ENCODE measurements at regions not wholly inside any gene's neighbourhood (a gene's known extent, or its start where the extent isn't known, plus 50 kb on each side); places are given as distances from the start of the nearest gene placed in this dataset.

DNA sequence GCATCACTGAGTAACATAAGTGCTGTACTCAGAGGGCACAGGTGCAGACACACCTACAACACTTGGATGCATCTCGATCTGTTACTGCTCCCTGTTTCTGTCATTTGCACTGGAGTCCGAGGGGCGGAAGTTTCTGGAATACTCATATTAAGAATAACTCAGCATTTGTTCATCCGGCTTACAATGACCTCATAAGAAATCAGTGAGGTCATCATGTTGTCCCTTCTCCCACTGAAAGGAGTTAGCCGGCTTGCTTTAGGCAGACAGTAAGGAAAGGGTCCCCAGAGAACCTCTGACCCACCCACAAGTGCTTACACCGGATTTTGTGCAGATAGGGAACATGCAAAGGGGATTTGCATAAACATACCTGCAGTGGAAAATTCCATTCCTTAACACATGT, 344.7 kb downstream of the HAPSTR1 start:
- no peak for TF ChIP-seq EZH2 (IDR thresholded peaks at IDR 0.05; ENCODE audit: borderline replicate concordance, low read depth, low read length, severe bottlenecking)
- TF ChIP-seq, protein P1, sequence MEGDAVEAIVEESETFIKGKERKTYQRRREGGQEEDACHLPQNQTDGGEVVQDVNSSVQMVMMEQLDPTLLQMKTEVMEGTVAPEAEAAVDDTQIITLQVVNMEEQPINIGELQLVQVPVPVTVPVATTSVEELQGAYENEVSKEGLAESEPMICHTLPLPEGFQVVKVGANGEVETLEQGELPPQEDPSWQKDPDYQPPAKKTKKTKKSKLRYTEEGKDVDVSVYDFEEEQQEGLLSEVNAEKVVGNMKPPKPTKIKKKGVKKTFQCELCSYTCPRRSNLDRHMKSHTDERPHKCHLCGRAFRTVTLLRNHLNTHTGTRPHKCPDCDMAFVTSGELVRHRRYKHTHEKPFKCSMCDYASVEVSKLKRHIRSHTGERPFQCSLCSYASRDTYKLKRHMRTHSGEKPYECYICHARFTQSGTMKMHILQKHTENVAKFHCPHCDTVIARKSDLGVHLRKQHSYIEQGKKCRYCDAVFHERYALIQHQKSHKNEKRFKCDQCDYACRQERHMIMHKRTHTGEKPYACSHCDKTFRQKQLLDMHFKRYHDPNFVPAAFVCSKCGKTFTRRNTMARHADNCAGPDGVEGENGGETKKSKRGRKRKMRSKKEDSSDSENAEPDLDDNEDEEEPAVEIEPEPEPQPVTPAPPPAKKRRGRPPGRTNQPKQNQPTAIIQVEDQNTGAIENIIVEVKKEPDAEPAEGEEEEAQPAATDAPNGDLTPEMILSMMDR (IDR thresholded peaks at IDR 0.05; ENCODE audit: borderline replicate concordance, extremely low read depth, low read length, poor library complexity, severe bottlenecking), result no peak

All from DND-41 (cell line).